ENCODE measurements at regions not wholly inside any gene's neighbourhood (a gene's known extent, or its start where the extent isn't known, plus 50 kb on each side); places are given as distances from the start of the nearest gene placed in this dataset.
"Not testable (repeated sequence)": the region's sequence is repeated elsewhere in the genome, so short reads cannot be mapped to it uniquely, and the experiment has no call there.

DNA sequence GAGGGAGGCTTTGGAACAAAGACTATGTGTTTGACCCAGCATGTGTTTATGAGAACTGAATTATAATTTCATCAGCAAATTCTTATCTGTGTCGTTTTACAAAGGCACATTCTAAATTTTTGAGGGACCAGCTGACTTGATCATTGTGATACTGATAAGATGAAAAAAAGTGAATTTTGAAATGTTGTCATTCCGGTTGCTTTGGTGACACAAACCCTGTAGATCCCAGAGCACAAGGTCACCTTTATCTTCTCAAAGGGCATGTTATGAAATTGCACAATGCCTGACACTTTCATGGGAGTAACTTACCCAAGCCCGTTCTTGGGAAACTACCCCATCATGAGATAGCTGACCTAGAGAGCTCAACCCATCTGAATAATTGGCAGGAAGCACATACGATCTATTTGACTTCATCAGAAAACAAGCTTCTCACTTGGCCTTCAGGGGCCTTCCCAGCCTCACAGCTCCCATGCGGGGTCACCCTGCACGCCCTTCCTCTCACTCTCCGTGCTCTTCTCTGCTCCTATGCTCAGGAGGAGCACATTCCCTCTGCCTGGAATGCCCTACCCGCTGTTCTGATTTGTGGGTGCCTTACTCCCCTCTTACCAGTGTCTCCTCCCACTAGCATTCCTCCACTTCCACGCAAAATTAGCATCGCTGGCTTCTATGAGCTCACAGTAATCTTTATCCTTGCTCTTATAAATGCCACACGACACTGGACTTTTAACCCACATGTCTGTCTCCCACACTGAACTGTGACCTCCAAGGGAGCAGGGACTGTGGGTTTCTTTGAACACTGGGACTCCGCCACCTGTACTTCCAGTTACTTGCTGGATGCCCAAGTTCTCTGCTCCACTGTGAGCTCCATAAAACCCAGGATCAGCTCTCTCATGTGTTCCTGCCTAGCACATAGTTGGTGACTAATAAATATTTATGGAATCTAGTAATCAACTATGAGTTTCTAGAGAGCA lies 555.8 kb upstream of the ID2 start:
- TF ChIP-seq JUND (IDR thresholded peaks at IDR 0.05; ENCODE audit: low read depth), result no peak
- DNase-seq (ENCODE audit: low read depth in 1 of 2, low spot score in 1 of 2), result no peak
- in situ Hi-C loops (cut with HindIII; ENCODE audit: low pct_unique_long_range_greater_than_20kb, low sequenced_read_pairs), result no loop called here

GRCh38 chr2:8126783-8127182 lies 555.1 kb upstream of the ID2 start:
- in situ Hi-C loops (cut with HindIII; ENCODE audit: low pct_unique_long_range_greater_than_20kb, low sequenced_read_pairs), result no loop called here

GRCh38 chr2:8131423-8131822 lies 550.4 kb upstream of the ID2 start:
- in situ Hi-C loops (cut with HindIII; ENCODE audit: low pct_unique_long_range_greater_than_20kb, low sequenced_read_pairs); DNase-seq (ENCODE audit: low read depth in 1 of 2, low spot score in 1 of 2): not testable (repeated sequence)

More at GRCh38 chr2:8126783-8127182, 555.1 kb upstream of the ID2 start:
- no peak for TF ChIP-seq JUND (IDR thresholded peaks at IDR 0.05; ENCODE audit: low read depth)
- DNase-seq (ENCODE audit: low read depth in 1 of 2, low spot score in 1 of 2), result no peak

GRCh38 chr2:8132351-8132831 lies 549.5 kb upstream of the ID2 start:
- DNase-seq (ENCODE audit: low read depth in 1 of 2, low spot score in 1 of 2), result no peak
- no peak for TF ChIP-seq JUND (IDR thresholded peaks at IDR 0.05; ENCODE audit: low read depth)
- in situ Hi-C loops (cut with HindIII; ENCODE audit: low pct_unique_long_range_greater_than_20kb, low sequenced_read_pairs), result no loop called here

- in situ Hi-C loops (cut with HindIII; ENCODE audit: low pct_unique_long_range_greater_than_20kb, low sequenced_read_pairs), result no loop called here
- TF ChIP-seq JUND (IDR thresholded peaks at IDR 0.05; ENCODE audit: low read depth), result no peak
- no peak for DNase-seq (ENCODE audit: low read depth in 1 of 2, low spot score in 1 of 2)
These were observed 549.0 kb upstream of the ID2 start for GRCh38 chr2:8132879-8133278.

DNA sequence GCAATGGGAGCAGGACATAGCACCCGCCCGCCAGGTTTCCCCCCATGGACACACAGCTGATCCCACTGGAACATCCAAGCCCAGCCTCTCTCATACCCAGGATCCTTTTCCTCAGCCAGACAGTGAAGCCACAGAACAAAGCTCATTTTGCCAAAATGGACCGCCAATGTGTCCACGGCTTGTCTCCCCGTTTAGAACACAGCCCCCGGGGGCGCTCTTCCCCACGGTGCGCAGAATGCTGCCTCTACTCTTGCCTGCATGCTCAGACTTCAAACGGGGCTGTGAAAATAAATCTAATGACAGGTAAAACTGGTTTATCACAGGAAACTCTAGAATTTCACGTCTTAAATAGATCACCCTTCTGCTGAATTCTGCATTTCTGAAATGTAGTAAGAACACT lies 548.5 kb upstream of the ID2 start:
- in situ Hi-C loops (cut with HindIII; ENCODE audit: low pct_unique_long_range_greater_than_20kb, low sequenced_read_pairs), result no loop called here
- DNase-seq (ENCODE audit: low read depth in 1 of 2, low spot score in 1 of 2), result peak in 1 of 2 experiments; percentile 2
- TF ChIP-seq JUND (IDR thresholded peaks at IDR 0.05; ENCODE audit: low read depth), result no peak

- DNase-seq (ENCODE audit: low read depth in 1 of 2, low spot score in 1 of 2), result no peak
- TF ChIP-seq JUND (IDR thresholded peaks at IDR 0.05; ENCODE audit: low read depth), result no peak
- in situ Hi-C loops (cut with HindIII; ENCODE audit: low pct_unique_long_range_greater_than_20kb, low sequenced_read_pairs), result no loop called here
These were observed 547.9 kb upstream of the ID2 start for GRCh38 chr2:8133913-8134472.

DNA sequence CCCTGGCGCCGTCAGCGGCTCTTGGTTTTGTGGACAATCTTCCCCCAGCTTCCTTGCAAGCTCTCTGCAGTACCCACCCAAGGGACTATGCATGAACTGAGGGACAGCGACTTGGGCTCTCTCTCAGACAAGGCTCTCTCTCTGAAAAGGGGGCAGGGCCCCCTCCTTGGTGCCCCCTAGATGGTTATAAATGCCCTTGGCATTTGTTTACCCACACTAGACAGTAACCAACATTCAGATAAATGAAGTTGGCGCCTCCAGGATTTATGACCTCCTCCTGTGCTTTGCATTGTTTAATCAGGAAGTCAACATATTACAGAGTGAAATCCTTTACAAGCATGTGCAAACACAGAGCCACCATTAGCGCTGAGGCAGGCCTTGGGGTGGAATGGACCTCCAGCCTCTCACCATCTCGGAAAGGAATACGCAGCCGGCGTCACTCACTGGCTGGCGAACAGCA lies 547.4 kb upstream of the ID2 start:
- TF ChIP-seq JUND (IDR thresholded peaks at IDR 0.05; ENCODE audit: low read depth), result no peak
- in situ Hi-C loops (cut with HindIII; ENCODE audit: low pct_unique_long_range_greater_than_20kb, low sequenced_read_pairs), result no loop called here
- DNase-seq (ENCODE audit: low read depth in 1 of 2, low spot score in 1 of 2), result peak in 1 of 2 experiments; percentile 10

GRCh38 chr2:8134985-8135682 lies 546.7 kb upstream of the ID2 start:
- DNase-seq (ENCODE audit: low read depth in 1 of 2, low spot score in 1 of 2), result no peak
- TF ChIP-seq JUND (IDR thresholded peaks at IDR 0.05; ENCODE audit: low read depth), result no peak
- in situ Hi-C loops (cut with HindIII; ENCODE audit: low pct_unique_long_range_greater_than_20kb, low sequenced_read_pairs), result no loop called here

GRCh38 chr2:8137801-8138200 lies 544.1 kb upstream of the ID2 start:
- in situ Hi-C loops (cut with HindIII; ENCODE audit: low pct_unique_long_range_greater_than_20kb, low sequenced_read_pairs), result no loop called here
- no peak for DNase-seq (ENCODE audit: low read depth in 1 of 2, low spot score in 1 of 2)
- no peak for TF ChIP-seq JUND (IDR thresholded peaks at IDR 0.05; ENCODE audit: low read depth)

DNA sequence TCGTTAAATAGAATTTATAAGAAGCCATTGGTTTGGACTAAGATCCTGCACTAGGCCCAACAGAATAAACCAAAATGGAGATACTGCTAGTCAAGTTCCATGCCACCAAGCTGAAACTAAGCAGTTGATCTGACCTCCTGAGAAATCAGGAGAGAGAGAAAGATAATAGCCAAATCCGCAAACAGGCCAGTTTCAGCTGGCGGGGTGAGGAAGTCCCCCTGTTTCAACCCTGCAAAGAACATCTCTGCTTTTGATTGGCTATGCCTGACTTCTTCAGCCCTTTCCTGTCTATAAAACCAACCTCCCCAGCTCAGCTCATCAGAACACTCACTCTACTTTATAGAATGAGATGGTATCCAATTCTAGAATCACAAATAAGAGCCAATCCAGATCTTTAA lies 543.3 kb upstream of the ID2 start:
- no peak for TF ChIP-seq JUND (IDR thresholded peaks at IDR 0.05; ENCODE audit: low read depth)
- in situ Hi-C loops (cut with HindIII; ENCODE audit: low pct_unique_long_range_greater_than_20kb, low sequenced_read_pairs), result no loop called here
- DNase-seq (ENCODE audit: low read depth in 1 of 2, low spot score in 1 of 2), result no peak

DNA sequence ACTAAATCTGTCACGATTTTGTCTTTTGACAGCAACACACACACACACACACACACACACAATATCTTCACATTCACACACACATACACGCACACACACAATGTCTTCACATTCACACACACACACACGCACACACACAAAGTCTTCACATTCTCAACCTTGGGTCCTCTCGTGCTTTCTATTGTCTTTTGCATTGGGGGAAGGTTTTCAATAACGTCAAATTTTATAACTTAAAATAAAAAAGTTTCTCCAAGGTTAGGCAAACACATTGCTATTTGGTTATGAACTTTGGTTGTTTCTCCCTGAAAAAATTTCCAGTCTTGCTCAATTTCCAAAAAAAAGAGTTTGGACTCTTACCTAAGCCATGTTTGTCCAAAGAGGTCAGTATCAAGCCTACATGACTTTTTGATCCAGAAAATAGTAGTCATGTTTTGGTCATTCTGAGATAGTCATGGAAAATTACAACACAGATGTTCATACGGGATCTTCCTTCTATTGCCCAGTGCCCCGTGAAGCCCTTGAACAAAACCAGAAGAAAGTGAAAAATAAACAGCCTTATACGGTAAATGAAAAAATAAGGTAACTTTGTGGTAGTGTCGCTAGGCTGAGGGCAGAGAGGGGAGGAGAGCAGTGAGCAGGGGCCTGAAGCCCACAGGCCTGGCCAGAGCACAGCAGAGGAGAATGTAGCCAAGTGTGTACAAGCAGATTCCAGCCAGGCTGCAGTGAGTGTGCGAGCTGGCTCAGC lies 542.8 kb upstream of the ID2 start:
- in situ Hi-C loops (cut with HindIII; ENCODE audit: low pct_unique_long_range_greater_than_20kb, low sequenced_read_pairs), result no loop called here
- DNase-seq (ENCODE audit: low read depth in 1 of 2, low spot score in 1 of 2), result no peak
- no peak for TF ChIP-seq JUND (IDR thresholded peaks at IDR 0.05; ENCODE audit: low read depth)

Measured in T47D (cell line).